A673 (cell line): ENCODE measurements at regions not wholly inside any gene's neighbourhood (a gene's known extent, or its start where the extent isn't known, plus 50 kb on each side); places are given as distances from the start of the nearest gene placed in this dataset.

Source experiments
- BruUV-seq: library from RNA; stranded (reverse); fragments of 400-500 nt; replicated peaks from 2 replicates; lab custom pipeline; 2021; lab: Mats Ljungman, UMichigan
- CTCF ChIA-PET: fragments of 300-600 bp; sonication (Branson Sonifier 250); formaldehyde crosslinking; loops from one replicate; lab custom pipeline; 2022; ENCODE audit warnings: antibody characterized with exemption; lab: Charles Lee
- POLR2A ChIA-PET: fragments of 300-600 bp; sonication (Branson Sonifier 250); formaldehyde crosslinking; loops from one replicate; lab custom pipeline; 2022; ENCODE audit warnings: antibody characterized with exemption; ENCODE audit not compliant: low non-redundant PET; lab: Charles Lee
- DNase-seq: peaks from one replicate; pipeline ENCODE4 v3.0.0-alpha.2; 2015; ENCODE audit warnings: low spot score
- H3K27ac ChIP-seq: fragments of 200-600 bp; sonication (generic); 2 replicates; pipeline ENCODE4 v1.5.1; 2016; ENCODE audit warnings: mixed run types, low read depth, mild to moderate bottlenecking, mixed read lengths, antibody characterized with exemption, low read length; ENCODE audit not compliant: poor library complexity, severe bottlenecking
- H3K27me3 ChIP-seq: fragments of 200-600 bp; sonication (generic); replicated peaks from 2 replicates; pipeline ENCODE4 v1.6.1; 2017; ENCODE audit warnings: mixed run types, low read depth, mild to moderate bottlenecking, mixed read lengths, antibody characterized with exemption, low read length; ENCODE audit not compliant: insufficient read depth, poor library complexity
- H3K36me3 ChIP-seq: fragments of 200-600 bp; sonication (generic); 2 replicates; pipeline ENCODE4 v1.6.1; 2016; ENCODE audit warnings: mixed run types, mild to moderate bottlenecking, mixed read lengths, antibody characterized with exemption, low read length; ENCODE audit not compliant: insufficient read depth, poor library complexity, severe bottlenecking
- H3K4me1 ChIP-seq: fragments of 200-600 bp; sonication (generic); 2 replicates; pipeline ENCODE4 v1.6.1; 2017; ENCODE audit warnings: mixed run types, mild to moderate bottlenecking, mixed read lengths, antibody characterized with exemption, low read length; ENCODE audit not compliant: insufficient read depth, poor library complexity, severe bottlenecking
- H3K4me3 ChIP-seq: fragments of 200-600 bp; sonication (generic); 2 replicates; pipeline ENCODE4 v1.5.1; 2016; ENCODE audit warnings: low read depth, mixed run types, mild to moderate bottlenecking, mixed read lengths, low read length; ENCODE audit not compliant: poor library complexity, severe bottlenecking
- H3K9me3 ChIP-seq: fragments of 200-600 bp; sonication (generic); 2 replicates; pipeline ENCODE4 v1.6.1; 2016; ENCODE audit warnings: mixed run types, low read depth, mild to moderate bottlenecking, mixed read lengths, antibody characterized with exemption, low read length; ENCODE audit not compliant: poor library complexity, severe bottlenecking
- CTCF ChIP-seq: fragments of 300-800, 200-600 bp; sonication (generic); conservative IDR thresholded peaks from 2 replicates; pipeline ENCODE4 v1.5.1; 2017; ENCODE audit warnings: low read depth, mild to moderate bottlenecking, antibody characterized with exemption, low read length, moderate library complexity, mixed read lengths
- EZH2 ChIP-seq: fragments of 200-600 bp; sonication (generic); IDR thresholded peaks from 2 replicates; pipeline ENCODE4 v1.6.1; 2017; ENCODE audit warnings: borderline replicate concordance, low read depth, mild to moderate bottlenecking, mixed read lengths, antibody characterized with exemption, low read length; ENCODE audit not compliant: poor library complexity, severe bottlenecking
- intact Hi-C: fragments of 100-400 bp; cut with micrococcal nuclease; formaldehyde crosslinking; loops from one replicate; pipeline ENCODE4 v1.10.0; 2022; ENCODE audit not compliant: unreplicated experiment

GRCh38 chr6:153927867-153928266 is 111.2 kb upstream of the OPRM1 start:
- Histone ChIP-seq H3K27me3 (no peaks in the 10 kb centered on the region), H3K9me3 (no peaks in the 10 kb centered on the region), H3K4me1 (no peaks in the 10 kb centered on the region), H3K36me3 (no peaks in the 10 kb centered on the region), H3K4me3 (no peak overlapping the region), H3K27ac (no peak overlapping the region)
- ChIA-PET CTCF (no interaction called here), POLR2A (no interaction called here)
- DNase-seq = no peak
- intact Hi-C loops = no loop called here
- no TSS peak for BruUV-seq
- TF ChIP-seq CTCF (no peak), EZH2 (no peak)

GRCh38 chr6:153898360-153899059 is 140.5 kb upstream of the OPRM1 start:
- POLR2A ChIA-PET = no interaction called here
- CTCF ChIA-PET = no interaction called here
- Histone ChIP-seq H3K4me3 (no peak overlapping the region), H3K9me3 (no peaks in the 10 kb centered on the region), H3K4me1 (no peaks in the 10 kb centered on the region), H3K36me3 (no peaks in the 10 kb centered on the region), H3K27ac (no peak overlapping the region), H3K27me3 (no peaks in the 10 kb centered on the region)
- no peak for TF ChIP-seq CTCF
- no peak for TF ChIP-seq EZH2
- no peak for DNase-seq
- BruUV-seq = no TSS peak
- intact Hi-C loops = no loop called here

DNA sequence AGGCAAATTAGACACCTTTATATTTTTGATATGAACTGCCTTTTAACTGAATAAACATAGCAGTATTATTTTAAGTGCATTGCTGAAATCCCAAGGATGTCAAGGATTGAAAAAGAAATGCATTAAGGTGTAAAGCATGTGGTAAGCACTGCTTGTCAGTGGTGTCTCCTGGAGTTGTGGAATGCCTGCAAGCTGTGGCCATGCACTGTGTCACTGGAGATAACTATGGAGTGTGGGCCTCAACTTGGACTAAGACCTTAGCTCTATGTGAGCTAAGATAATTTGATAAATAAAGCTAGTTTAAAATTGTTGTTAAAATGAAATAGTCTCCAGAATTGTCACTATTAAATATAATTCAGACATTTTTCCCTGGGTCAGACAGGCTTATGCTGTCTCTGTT is 156.6 kb upstream of the OPRM1 start:
- ChIA-PET POLR2A (no interaction called here), CTCF (no interaction called here)
- DNase-seq = no peak
- no TSS peak for BruUV-seq
- intact Hi-C loops = no loop called here
- Histone ChIP-seq H3K27me3 (no peaks in the 10 kb centered on the region), H3K27ac (no peak overlapping the region), H3K36me3 (no peaks in the 10 kb centered on the region), H3K4me3 (no peak overlapping the region), H3K4me1 (no peaks in the 10 kb centered on the region), H3K9me3 (no peaks in the 10 kb centered on the region)
- no peak for TF ChIP-seq CTCF
- no peak for TF ChIP-seq EZH2
